HL-60 (cell line): ENCODE measurements at regions not wholly inside any gene's neighbourhood (a gene's known extent, or its start where the extent isn't known, plus 50 kb on each side); places are given as distances from the start of the nearest gene placed in this dataset.

Source experiments
- GABPA ChIP-seq: IDR thresholded peaks from 2 replicates; pipeline ENCODE4 v1.6.1; 2012; ENCODE audit warnings: low read depth
- POLR2AphosphoS5 ChIP-seq: IDR thresholded peaks from 2 replicates; pipeline ENCODE4 v1.6.1; 2012; ENCODE audit warnings: low read depth
- SPI1 ChIP-seq: IDR thresholded peaks from 2 replicates; pipeline ENCODE4 v1.6.1; 2012; ENCODE audit warnings: low read depth, mild to moderate bottlenecking, borderline replicate concordance
- TF ChIP-seq, protein P1 (sequence below): IDR thresholded peaks from one replicate; pipeline ENCODE4 v1.5.1; 2011; ENCODE audit warnings: low read length, control low read depth, inconsistent platforms; ENCODE audit not compliant: insufficient read depth
- TF ChIP-seq, protein P2 (sequence below): IDR thresholded peaks from 2 replicates; pipeline ENCODE4 v1.6.1; 2012; ENCODE audit warnings: low read depth; ENCODE audit not compliant: insufficient replicate concordance

DNA sequence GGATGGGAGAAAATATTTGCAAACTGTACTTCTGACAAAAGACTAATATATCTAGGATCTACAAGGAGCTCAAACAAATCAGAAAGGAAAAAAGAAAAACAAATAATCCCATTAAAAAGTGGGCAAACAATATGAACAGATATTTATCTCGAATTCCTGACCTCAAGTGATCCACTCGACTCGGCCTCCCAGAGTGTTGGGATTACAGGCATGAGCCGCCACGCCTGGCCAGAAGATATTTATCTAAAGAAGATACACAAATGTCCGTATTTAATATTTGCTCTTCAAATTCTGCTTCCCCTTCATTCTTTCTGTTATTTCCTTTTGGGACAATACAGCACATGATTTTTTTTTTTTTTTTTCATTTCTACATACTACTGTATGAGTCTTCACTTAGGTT lies 151.7 kb upstream of the GRM7 start:
- TF ChIP-seq POLR2AphosphoS5 (no peak), GABPA (no peak), SPI1 (no peak)
- TF ChIP-seq, protein P1, sequence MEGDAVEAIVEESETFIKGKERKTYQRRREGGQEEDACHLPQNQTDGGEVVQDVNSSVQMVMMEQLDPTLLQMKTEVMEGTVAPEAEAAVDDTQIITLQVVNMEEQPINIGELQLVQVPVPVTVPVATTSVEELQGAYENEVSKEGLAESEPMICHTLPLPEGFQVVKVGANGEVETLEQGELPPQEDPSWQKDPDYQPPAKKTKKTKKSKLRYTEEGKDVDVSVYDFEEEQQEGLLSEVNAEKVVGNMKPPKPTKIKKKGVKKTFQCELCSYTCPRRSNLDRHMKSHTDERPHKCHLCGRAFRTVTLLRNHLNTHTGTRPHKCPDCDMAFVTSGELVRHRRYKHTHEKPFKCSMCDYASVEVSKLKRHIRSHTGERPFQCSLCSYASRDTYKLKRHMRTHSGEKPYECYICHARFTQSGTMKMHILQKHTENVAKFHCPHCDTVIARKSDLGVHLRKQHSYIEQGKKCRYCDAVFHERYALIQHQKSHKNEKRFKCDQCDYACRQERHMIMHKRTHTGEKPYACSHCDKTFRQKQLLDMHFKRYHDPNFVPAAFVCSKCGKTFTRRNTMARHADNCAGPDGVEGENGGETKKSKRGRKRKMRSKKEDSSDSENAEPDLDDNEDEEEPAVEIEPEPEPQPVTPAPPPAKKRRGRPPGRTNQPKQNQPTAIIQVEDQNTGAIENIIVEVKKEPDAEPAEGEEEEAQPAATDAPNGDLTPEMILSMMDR: no peak
- TF ChIP-seq, protein P2, sequence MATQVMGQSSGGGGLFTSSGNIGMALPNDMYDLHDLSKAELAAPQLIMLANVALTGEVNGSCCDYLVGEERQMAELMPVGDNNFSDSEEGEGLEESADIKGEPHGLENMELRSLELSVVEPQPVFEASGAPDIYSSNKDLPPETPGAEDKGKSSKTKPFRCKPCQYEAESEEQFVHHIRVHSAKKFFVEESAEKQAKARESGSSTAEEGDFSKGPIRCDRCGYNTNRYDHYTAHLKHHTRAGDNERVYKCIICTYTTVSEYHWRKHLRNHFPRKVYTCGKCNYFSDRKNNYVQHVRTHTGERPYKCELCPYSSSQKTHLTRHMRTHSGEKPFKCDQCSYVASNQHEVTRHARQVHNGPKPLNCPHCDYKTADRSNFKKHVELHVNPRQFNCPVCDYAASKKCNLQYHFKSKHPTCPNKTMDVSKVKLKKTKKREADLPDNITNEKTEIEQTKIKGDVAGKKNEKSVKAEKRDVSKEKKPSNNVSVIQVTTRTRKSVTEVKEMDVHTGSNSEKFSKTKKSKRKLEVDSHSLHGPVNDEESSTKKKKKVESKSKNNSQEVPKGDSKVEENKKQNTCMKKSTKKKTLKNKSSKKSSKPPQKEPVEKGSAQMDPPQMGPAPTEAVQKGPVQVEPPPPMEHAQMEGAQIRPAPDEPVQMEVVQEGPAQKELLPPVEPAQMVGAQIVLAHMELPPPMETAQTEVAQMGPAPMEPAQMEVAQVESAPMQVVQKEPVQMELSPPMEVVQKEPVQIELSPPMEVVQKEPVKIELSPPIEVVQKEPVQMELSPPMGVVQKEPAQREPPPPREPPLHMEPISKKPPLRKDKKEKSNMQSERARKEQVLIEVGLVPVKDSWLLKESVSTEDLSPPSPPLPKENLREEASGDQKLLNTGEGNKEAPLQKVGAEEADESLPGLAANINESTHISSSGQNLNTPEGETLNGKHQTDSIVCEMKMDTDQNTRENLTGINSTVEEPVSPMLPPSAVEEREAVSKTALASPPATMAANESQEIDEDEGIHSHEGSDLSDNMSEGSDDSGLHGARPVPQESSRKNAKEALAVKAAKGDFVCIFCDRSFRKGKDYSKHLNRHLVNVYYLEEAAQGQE: no peak
